HepG2 (cell line): ENCODE measurements at regions not wholly inside any gene's neighbourhood (a gene's known extent, or its start where the extent isn't known, plus 50 kb on each side); places are given as distances from the start of the nearest gene placed in this dataset.

Source experiments
- NFYC ChIP-seq: IDR thresholded peaks from 2 replicates; pipeline ENCODE4 v1.6.1; 2016; ENCODE audit warnings: missing genetic modification reagents, missing compliant biosample characterization
- POLR2A ChIP-seq, 2 experiments: IDR thresholded peaks; 2 replicates each; pipeline ENCODE4 v1.6.1; 2011; ENCODE audit warnings: low read depth in 2 of 2, low read length in 2 of 2, mild to moderate bottlenecking in 1 of 2, moderate library complexity in 1 of 2; ENCODE audit not compliant: insufficient read depth in 1 of 2
- SNAPC2 ChIP-seq: sonication (generic); formaldehyde crosslinking; IDR thresholded peaks from 2 replicates; pipeline ENCODE4 v1.8.1; 2022; ENCODE audit warnings: mild to moderate bottlenecking, missing genetic modification reagents
- SRSF9 ChIP-seq: fragments of 200-400 bp; formaldehyde crosslinking; IDR thresholded peaks from 2 replicates; pipeline ENCODE4 v1.6.1; 2018; ENCODE audit warnings: borderline replicate concordance, mild to moderate bottlenecking, low read depth, low read length; ENCODE audit not compliant: insufficient read depth, poor library complexity, severe bottlenecking
- ZNF12 ChIP-seq: sonication (generic); formaldehyde crosslinking; IDR thresholded peaks from 2 replicates; pipeline ENCODE4 v1.5.0; 2020; ENCODE audit warnings: missing genetic modification reagents
- ZSCAN30 ChIP-seq: sonication (generic); formaldehyde crosslinking; IDR thresholded peaks from 2 replicates; pipeline ENCODE4 v1.5.0; 2020; ENCODE audit warnings: mild to moderate bottlenecking, missing genetic modification reagents
- TF ChIP-seq, protein P1 (sequence below): sonication (generic); formaldehyde crosslinking; IDR thresholded peaks from 2 replicates; pipeline ENCODE4 v1.5.0; 2020; ENCODE audit warnings: mild to moderate bottlenecking, missing genetic modification reagents, moderate library complexity
- TF ChIP-seq, protein P2 (sequence below): sonication (generic); formaldehyde crosslinking; IDR thresholded peaks from 2 replicates; pipeline ENCODE4 v1.5.0; 2020; ENCODE audit warnings: mild to moderate bottlenecking, missing genetic modification reagents
- TF ChIP-seq, protein P3 (sequence below), 2 experiments: sonication (generic) in 1 of 2; formaldehyde crosslinking in 1 of 2; IDR thresholded peaks; 2 replicates each; pipeline versions ENCODE4 v1.5.1 to v1.6.1; 2011 to 2020; ENCODE audit warnings: borderline replicate concordance in 1 of 2, low read depth in 1 of 2, low read length in 1 of 2, mild to moderate bottlenecking in 1 of 2, missing genetic modification reagents in 1 of 2, moderate library complexity in 1 of 2
- TF ChIP-seq, protein P4 (sequence below), 2 experiments: sonication (generic) in 1 of 2; formaldehyde crosslinking in 1 of 2; IDR thresholded peaks; 2 replicates each; pipeline versions ENCODE4 v1.4.0 to v1.6.1; 2018 to 2020; ENCODE audit warnings: missing genetic modification reagents in 2 of 2, borderline replicate concordance in 1 of 2, low read depth in 1 of 2, mild to moderate bottlenecking in 1 of 2, missing biosample characterization in 1 of 2
- TF ChIP-seq, protein P5 (sequence below): sonication (generic); formaldehyde crosslinking; IDR thresholded peaks from 2 replicates; pipeline ENCODE4 v1.5.0; 2020; ENCODE audit warnings: missing genetic modification reagents, mild to moderate bottlenecking, borderline replicate concordance
- TF ChIP-seq, protein P6 (sequence below): sonication (generic); formaldehyde crosslinking; IDR thresholded peaks from 2 replicates; pipeline ENCODE4 v1.8.1; 2023; ENCODE audit warnings: missing genetic modification reagents, inconsistent platforms, borderline replicate concordance

DNA sequence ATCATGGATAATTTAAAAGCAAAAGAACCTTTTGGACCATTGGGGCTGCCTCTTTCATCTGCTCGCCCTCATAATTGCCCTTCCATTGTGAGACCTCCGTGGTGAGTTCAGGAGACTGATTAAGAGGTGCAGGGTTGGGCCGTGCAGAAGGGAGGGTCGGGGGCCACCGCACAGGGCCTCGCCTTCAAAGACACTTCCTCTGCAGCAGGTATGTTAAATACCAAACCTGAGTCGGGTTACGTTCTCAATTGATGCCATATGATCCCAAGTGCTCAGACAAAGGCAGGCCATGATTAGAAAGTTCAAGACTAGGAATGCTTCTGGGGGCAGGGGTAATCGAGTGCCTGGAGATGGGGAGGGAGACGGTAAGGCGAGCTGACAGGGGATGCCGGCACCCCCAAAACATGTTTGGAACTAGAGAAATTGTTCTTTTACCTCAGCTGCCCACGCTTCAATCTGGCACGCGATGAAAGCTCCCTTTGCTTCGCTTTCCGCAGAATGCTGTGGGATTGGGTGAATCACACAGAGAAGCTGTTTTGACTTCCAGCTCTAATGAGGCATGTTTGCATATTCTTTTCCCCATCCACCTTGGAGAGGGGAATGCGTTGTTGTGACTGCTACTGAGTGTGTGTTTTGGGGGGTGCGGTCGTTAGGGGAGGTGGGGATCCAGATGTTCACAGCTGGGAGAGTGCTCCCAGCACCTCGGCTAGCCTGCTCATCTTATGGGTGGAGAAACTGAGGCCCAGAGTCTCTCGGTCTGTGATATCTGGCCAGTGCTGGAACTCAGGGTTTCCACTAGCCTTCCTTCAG lies 309.1 kb downstream of the MYCN start:
- TF ChIP-seq SRSF9 (no peak), ZSCAN30 (no peak), NFYC (CRISPR knock-in tag) (no peak), ZNF12 (CRISPR knock-in tag) (no peak), POLR2A (IDR thresholded peaks at IDR 0.05; ENCODE audit: insufficient read depth in 1 of 2, low read depth in 2 of 2, low read length in 2 of 2) (no peak), SNAPC2 (no peak)
- TF ChIP-seq, protein P1, sequence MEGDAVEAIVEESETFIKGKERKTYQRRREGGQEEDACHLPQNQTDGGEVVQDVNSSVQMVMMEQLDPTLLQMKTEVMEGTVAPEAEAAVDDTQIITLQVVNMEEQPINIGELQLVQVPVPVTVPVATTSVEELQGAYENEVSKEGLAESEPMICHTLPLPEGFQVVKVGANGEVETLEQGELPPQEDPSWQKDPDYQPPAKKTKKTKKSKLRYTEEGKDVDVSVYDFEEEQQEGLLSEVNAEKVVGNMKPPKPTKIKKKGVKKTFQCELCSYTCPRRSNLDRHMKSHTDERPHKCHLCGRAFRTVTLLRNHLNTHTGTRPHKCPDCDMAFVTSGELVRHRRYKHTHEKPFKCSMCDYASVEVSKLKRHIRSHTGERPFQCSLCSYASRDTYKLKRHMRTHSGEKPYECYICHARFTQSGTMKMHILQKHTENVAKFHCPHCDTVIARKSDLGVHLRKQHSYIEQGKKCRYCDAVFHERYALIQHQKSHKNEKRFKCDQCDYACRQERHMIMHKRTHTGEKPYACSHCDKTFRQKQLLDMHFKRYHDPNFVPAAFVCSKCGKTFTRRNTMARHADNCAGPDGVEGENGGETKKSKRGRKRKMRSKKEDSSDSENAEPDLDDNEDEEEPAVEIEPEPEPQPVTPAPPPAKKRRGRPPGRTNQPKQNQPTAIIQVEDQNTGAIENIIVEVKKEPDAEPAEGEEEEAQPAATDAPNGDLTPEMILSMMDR (CRISPR knock-in tag): no peak
- TF ChIP-seq, protein P2, sequence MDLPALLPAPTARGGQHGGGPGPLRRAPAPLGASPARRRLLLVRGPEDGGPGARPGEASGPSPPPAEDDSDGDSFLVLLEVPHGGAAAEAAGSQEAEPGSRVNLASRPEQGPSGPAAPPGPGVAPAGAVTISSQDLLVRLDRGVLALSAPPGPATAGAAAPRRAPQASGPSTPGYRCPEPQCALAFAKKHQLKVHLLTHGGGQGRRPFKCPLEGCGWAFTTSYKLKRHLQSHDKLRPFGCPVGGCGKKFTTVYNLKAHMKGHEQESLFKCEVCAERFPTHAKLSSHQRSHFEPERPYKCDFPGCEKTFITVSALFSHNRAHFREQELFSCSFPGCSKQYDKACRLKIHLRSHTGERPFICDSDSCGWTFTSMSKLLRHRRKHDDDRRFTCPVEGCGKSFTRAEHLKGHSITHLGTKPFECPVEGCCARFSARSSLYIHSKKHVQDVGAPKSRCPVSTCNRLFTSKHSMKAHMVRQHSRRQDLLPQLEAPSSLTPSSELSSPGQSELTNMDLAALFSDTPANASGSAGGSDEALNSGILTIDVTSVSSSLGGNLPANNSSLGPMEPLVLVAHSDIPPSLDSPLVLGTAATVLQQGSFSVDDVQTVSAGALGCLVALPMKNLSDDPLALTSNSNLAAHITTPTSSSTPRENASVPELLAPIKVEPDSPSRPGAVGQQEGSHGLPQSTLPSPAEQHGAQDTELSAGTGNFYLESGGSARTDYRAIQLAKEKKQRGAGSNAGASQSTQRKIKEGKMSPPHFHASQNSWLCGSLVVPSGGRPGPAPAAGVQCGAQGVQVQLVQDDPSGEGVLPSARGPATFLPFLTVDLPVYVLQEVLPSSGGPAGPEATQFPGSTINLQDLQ (CRISPR knock-in tag): no peak
- TF ChIP-seq, protein P3, sequence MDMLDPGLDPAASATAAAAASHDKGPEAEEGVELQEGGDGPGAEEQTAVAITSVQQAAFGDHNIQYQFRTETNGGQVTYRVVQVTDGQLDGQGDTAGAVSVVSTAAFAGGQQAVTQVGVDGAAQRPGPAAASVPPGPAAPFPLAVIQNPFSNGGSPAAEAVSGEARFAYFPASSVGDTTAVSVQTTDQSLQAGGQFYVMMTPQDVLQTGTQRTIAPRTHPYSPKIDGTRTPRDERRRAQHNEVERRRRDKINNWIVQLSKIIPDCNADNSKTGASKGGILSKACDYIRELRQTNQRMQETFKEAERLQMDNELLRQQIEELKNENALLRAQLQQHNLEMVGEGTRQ (IDR thresholded peaks at IDR 0.05; ENCODE audit: low read depth, low read length): no peak
- TF ChIP-seq, protein P3 (CRISPR knock-in tag; IDR thresholded peaks at IDR 0.05; ENCODE audit: borderline replicate concordance): no peak
- TF ChIP-seq, protein P4, sequence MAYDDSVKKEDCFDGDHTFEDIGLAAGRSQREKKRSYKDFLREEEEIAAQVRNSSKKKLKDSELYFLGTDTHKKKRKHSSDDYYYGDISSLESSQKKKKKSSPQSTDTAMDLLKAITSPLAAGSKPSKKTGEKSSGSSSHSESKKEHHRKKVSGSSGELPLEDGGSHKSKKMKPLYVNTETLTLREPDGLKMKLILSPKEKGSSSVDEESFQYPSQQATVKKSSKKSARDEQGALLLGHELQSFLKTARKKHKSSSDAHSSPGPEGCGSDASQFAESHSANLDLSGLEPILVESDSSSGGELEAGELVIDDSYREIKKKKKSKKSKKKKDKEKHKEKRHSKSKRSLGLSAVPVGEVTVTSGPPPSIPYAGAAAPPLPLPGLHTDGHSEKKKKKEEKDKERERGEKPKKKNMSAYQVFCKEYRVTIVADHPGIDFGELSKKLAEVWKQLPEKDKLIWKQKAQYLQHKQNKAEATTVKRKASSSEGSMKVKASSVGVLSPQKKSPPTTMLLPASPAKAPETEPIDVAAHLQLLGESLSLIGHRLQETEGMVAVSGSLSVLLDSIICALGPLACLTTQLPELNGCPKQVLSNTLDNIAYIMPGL (CRISPR knock-in tag; IDR thresholded peaks at IDR 0.05; ENCODE audit: borderline replicate concordance in 1 of 2, low read depth in 1 of 2): no peak
- TF ChIP-seq, protein P5, sequence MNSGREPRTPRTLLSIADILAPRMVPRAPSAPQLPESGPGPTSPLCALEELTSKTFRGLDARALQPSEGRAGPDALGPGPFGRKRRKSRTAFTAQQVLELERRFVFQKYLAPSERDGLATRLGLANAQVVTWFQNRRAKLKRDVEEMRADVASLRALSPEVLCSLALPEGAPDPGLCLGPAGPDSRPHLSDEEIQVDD (CRISPR knock-in tag): no peak
- TF ChIP-seq, protein P6, sequence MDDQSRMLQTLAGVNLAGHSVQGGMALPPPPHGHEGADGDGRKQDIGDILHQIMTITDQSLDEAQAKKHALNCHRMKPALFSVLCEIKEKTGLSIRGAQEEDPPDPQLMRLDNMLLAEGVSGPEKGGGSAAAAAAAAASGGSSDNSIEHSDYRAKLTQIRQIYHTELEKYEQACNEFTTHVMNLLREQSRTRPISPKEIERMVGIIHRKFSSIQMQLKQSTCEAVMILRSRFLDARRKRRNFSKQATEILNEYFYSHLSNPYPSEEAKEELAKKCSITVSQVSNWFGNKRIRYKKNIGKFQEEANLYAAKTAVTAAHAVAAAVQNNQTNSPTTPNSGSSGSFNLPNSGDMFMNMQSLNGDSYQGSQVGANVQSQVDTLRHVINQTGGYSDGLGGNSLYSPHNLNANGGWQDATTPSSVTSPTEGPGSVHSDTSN (CRISPR knock-in tag): no peak
